H9 (cell line): ENCODE measurements at regions not wholly inside any gene's neighbourhood (a gene's known extent, or its start where the extent isn't known, plus 50 kb on each side); places are given as distances from the start of the nearest gene placed in this dataset.
A peak's percentile ranks its signal among the peaks of the same experiment; 100 is the strongest.

ENCODE experiments used
- DNase-seq: peaks from one replicate; pipeline ENCODE4 v3.0.0-alpha.2; 2017
- H2AFZ ChIP-seq: one replicate; pipeline ENCODE4 v1.6.1; 2013; ENCODE audit warnings: mild to moderate bottlenecking, low read length, control low read depth, moderate library complexity
- H2AK5ac ChIP-seq: 2 replicates; pipeline ENCODE4 v1.6.1; 2013; ENCODE audit warnings: low read length, control low read depth, mixed read lengths; ENCODE audit not compliant: insufficient read length
- H2BK120ac ChIP-seq: one replicate; pipeline ENCODE4 v1.6.1; 2013; ENCODE audit warnings: low read depth, mild to moderate bottlenecking, low read length, control low read depth, inconsistent platforms; ENCODE audit not compliant: poor library complexity, severe bottlenecking
- H2BK12ac ChIP-seq: 2 replicates; pipeline ENCODE4 v1.6.1; 2013; ENCODE audit warnings: low read length, control low read depth, mixed read lengths, low read depth; ENCODE audit not compliant: insufficient read length
- H2BK15ac ChIP-seq: 2 replicates; pipeline ENCODE4 v1.6.1; 2013; ENCODE audit warnings: low read depth, low read length, control low read depth
- H2BK20ac ChIP-seq: one replicate; pipeline ENCODE4 v1.6.1; 2013; ENCODE audit warnings: low read depth, mild to moderate bottlenecking, low read length, control low read depth, inconsistent platforms; ENCODE audit not compliant: poor library complexity, severe bottlenecking
- H2BK5ac ChIP-seq: 2 replicates; pipeline ENCODE4 v1.6.1; 2013; ENCODE audit warnings: low read length, control low read depth, mixed read lengths; ENCODE audit not compliant: insufficient read length
- H3K14ac ChIP-seq: 2 replicates; pipeline ENCODE4 v1.6.1; 2013; ENCODE audit warnings: low read length, control low read depth; ENCODE audit not compliant: insufficient read depth
- H3K18ac ChIP-seq: 2 replicates; pipeline ENCODE4 v1.6.1; 2013; ENCODE audit warnings: low read depth, mild to moderate bottlenecking, mixed read lengths, low read length, control low read depth; ENCODE audit not compliant: insufficient read length
- H3K23ac ChIP-seq: 2 replicates; pipeline ENCODE4 v1.6.1; 2013; ENCODE audit warnings: low read length, control low read depth, mixed read lengths, low read depth; ENCODE audit not compliant: insufficient read length
- H3K23me2 ChIP-seq: 2 replicates; pipeline ENCODE4 v1.6.1; 2013; ENCODE audit warnings: low read depth, mild to moderate bottlenecking, mixed read lengths, low read length, control low read depth; ENCODE audit not compliant: insufficient read length, poor library complexity, severe bottlenecking
- H3K27ac ChIP-seq: 2 replicates; pipeline ENCODE4 v1.5.1; 2013; ENCODE audit warnings: low read length, control low read depth, mixed read lengths, low read depth; ENCODE audit not compliant: insufficient read length
- H3K27me3 ChIP-seq: 2 replicates; pipeline ENCODE4 v1.6.1; 2013; ENCODE audit warnings: low read length, control low read depth, inconsistent platforms; ENCODE audit not compliant: insufficient read depth
- H3K4ac ChIP-seq: 2 replicates; pipeline ENCODE4 v1.6.1; 2013; ENCODE audit warnings: low read depth, mild to moderate bottlenecking, control low read depth, inconsistent platforms, low read length, moderate library complexity
- H3K4me1 ChIP-seq: 2 replicates; pipeline ENCODE4 v1.6.1; 2013; ENCODE audit warnings: low read length, control low read depth, inconsistent platforms; ENCODE audit not compliant: insufficient read depth
- H3K4me2 ChIP-seq: 2 replicates; pipeline ENCODE4 v1.6.1; 2013; ENCODE audit warnings: low read length, control low read depth, mixed read lengths; ENCODE audit not compliant: insufficient read length, insufficient read depth
- H3K56ac ChIP-seq: 2 replicates; pipeline ENCODE4 v1.6.1; 2013; ENCODE audit warnings: low read depth, mild to moderate bottlenecking, mixed read lengths, low read length, control low read depth; ENCODE audit not compliant: insufficient read length
- H3K79me1 ChIP-seq: 2 replicates; pipeline ENCODE4 v1.6.1; 2013; ENCODE audit warnings: low read depth, mild to moderate bottlenecking, moderate library complexity, low read length, control low read depth, inconsistent platforms; ENCODE audit not compliant: insufficient read depth, poor library complexity, severe bottlenecking
- H3K79me2 ChIP-seq: 2 replicates; pipeline ENCODE4 v1.6.1; 2013; ENCODE audit warnings: low read length, control low read depth, inconsistent platforms; ENCODE audit not compliant: insufficient read depth
- H3K9ac ChIP-seq: 2 replicates; pipeline ENCODE4 v1.6.1; 2013; ENCODE audit warnings: low read length, control low read depth, mixed read lengths; ENCODE audit not compliant: insufficient read length; ENCODE audit errors: extremely low read depth
- H3K9me3 ChIP-seq: one replicate; pipeline ENCODE4 v1.6.1; 2013; ENCODE audit warnings: low read depth, low read length, inconsistent platforms; ENCODE audit not compliant: control insufficient read depth
- H3T11ph ChIP-seq: one replicate; pipeline ENCODE4 v1.6.1; 2013; ENCODE audit warnings: mild to moderate bottlenecking, low read length, control low read depth, inconsistent platforms
- H4K20me1 ChIP-seq: one replicate; pipeline ENCODE4 v1.6.1; 2013; ENCODE audit not compliant: control insufficient read depth, insufficient read length, insufficient read depth
- H4K5ac ChIP-seq: 2 replicates; pipeline ENCODE4 v1.6.1; 2013; ENCODE audit warnings: low read depth, mild to moderate bottlenecking, mixed read lengths, low read length, control low read depth; ENCODE audit not compliant: insufficient read length
- H4K8ac ChIP-seq: replicated peaks from 2 replicates; pipeline ENCODE4 v1.6.1; 2013; ENCODE audit warnings: low read length, control low read depth, mixed read lengths, low read depth; ENCODE audit not compliant: insufficient read length
- H4K91ac ChIP-seq: 2 replicates; pipeline ENCODE4 v1.6.1; 2013; ENCODE audit warnings: low read depth, mild to moderate bottlenecking, moderate library complexity, mixed read lengths, low read length, control low read depth; ENCODE audit not compliant: insufficient read length
- H3K27ac Mint-ChIP-seq, 3 experiments: 2 replicates in 2 of 3; 3 replicates in 1 of 3; pipeline ENCODE4 v1.8.0; 2020 to 2021; ENCODE audit warnings: mixed read lengths in 3 of 3, mild to moderate bottlenecking in 1 of 3, moderate library complexity in 1 of 3
- H3K27me3 Mint-ChIP-seq: 2 replicates; pipeline ENCODE4 v1.8.0; 2021; ENCODE audit warnings: low read depth, mild to moderate bottlenecking, moderate library complexity, mixed read lengths
- H3K36me3 Mint-ChIP-seq, 3 experiments: 2 replicates in 2 of 3; 3 replicates in 1 of 3; pipeline ENCODE4 v1.8.0; 2020 to 2021; ENCODE audit warnings: low read depth in 3 of 3, mixed read lengths in 3 of 3; ENCODE audit not compliant: insufficient read depth in 1 of 3
- H3K4me1 Mint-ChIP-seq, 2 experiments: 2 replicates each; pipeline ENCODE4 v1.8.0; 2020; ENCODE audit warnings: mixed read lengths in 2 of 2
- H3K4me3 Mint-ChIP-seq, 2 experiments: 2 replicates in 1 of 2; 3 replicates in 1 of 2; pipeline ENCODE4 v1.8.0; 2020 to 2021; ENCODE audit warnings: mild to moderate bottlenecking in 2 of 2, mixed read lengths in 2 of 2, moderate library complexity in 1 of 2
- H3K9me3 Mint-ChIP-seq, 2 experiments: 2 replicates in 1 of 2; 3 replicates in 1 of 2; pipeline ENCODE4 v1.8.0; 2020; ENCODE audit warnings: mild to moderate bottlenecking in 2 of 2, mixed read lengths in 2 of 2, moderate library complexity in 1 of 2
- CTCF ChIP-seq: fragments of 200-600 bp; sonication (generic); conservative IDR thresholded peaks from 3 replicates; pipeline ENCODE4 v1.8.0; 2021; ENCODE audit warnings: antibody characterized with exemption, mild to moderate bottlenecking
- WGBS: extraction: QIAGEN DNeasy Blood & Tissue Kit; methylation state at CpG from one replicate; pipeline ENCODE4 v1.1.7; 2013; ENCODE audit warnings: missing lambda C conversion rate, low lambda C conversion rate, mixed read lengths; ENCODE audit not compliant: insufficient read length; ENCODE audit errors: extremely low coverage; 5-methylcytosine and 5-hydroxymethylcytosine counted together

GRCh38 chr22:48452766-48453165 is 1374.9 kb downstream of the BRD1 start:
- Histone ChIP-seq H3K9me3 (no peaks in the 10 kb centered on the region), H3K18ac (no peak overlapping the region), H3K79me1 (no peaks in the 10 kb centered on the region), H3T11ph (no peak overlapping the region), H3K23ac (no peak overlapping the region), H4K8ac (no peak overlapping the region), H4K91ac (no peak overlapping the region), H2BK20ac (no peak overlapping the region), H2BK120ac (no peak overlapping the region), H2BK12ac (no peak overlapping the region), H3K4me2 (no peak overlapping the region), H3K23me2 (no peaks in the 10 kb centered on the region), H3K4ac (no peak overlapping the region), H2BK5ac (no peak overlapping the region), H2AFZ (no peak overlapping the region), H3K14ac (no peak overlapping the region), H3K4me1 (no peaks in the 10 kb centered on the region), H3K9ac (no peak overlapping the region), H4K5ac (no peak overlapping the region), H2AK5ac (no peak overlapping the region), H3K27ac (no peak overlapping the region), H3K56ac (no peak overlapping the region), H3K27me3 (no peaks in the 10 kb centered on the region), H2BK15ac (no peak overlapping the region), H3K79me2 (no peaks in the 10 kb centered on the region), H4K20me1 (no peaks in the 10 kb centered on the region)
- TF ChIP-seq CTCF, result no peak
- Mint-ChIP-seq H3K27me3 (peaks cover 6% of the 10 kb centered on the region), H3K27ac (peak overlapping the region in 1 of 3 experiments; percentile 19; a peak in 1 of 7 replicates), H3K4me1 (0 out of 4 replicates have a peak, but pooled peaks cover 0 to 4% of the 10 kb centered on the region in 2 experiments), H3K9me3 (no peaks in the 10 kb centered on the region; a peak in 1 of 5 replicates), H3K4me3 (no peak overlapping the region), H3K36me3 (no peaks in the 10 kb centered on the region)
- no peak for DNase-seq
- WGBS, result no CpG with 5 or more reads among the region's 10 CpGs
